ENCODE measurements at regions not wholly inside any gene's neighbourhood (a gene's known extent, or its start where the extent isn't known, plus 50 kb on each side); places are given as distances from the start of the nearest gene placed in this dataset.
"Not testable (repeated sequence)": the region's sequence is repeated elsewhere in the genome, so short reads cannot be mapped to it uniquely, and the experiment has no call there.

DNA sequence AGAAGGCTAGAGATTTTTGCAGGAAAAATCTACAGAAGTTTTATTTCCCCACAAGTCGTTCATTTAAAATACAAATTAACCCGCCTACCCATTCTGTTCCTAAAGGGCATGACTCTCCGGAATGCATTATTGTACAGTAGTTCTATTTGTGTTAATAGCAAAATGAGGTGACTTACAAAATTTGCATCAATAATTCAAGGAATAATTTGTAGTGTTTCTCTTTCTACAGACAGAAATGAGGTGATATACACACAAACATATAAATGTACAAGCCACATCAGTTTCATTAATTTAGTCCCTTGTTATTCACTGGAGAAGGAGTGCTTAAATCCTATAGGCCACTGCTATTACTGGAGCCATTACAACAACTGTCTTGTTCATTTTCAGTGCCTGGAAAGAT is 501.3 kb upstream of the DIAPH2 start:
- FAIRE-seq (no peak), DNase-seq (ENCODE audit: insufficient read length, low spot score) (no peak)
- no peak for TF ChIP-seq POLR2A (IDR thresholded peaks at IDR 0.05; ENCODE audit: low read depth, low read length)

DNA sequence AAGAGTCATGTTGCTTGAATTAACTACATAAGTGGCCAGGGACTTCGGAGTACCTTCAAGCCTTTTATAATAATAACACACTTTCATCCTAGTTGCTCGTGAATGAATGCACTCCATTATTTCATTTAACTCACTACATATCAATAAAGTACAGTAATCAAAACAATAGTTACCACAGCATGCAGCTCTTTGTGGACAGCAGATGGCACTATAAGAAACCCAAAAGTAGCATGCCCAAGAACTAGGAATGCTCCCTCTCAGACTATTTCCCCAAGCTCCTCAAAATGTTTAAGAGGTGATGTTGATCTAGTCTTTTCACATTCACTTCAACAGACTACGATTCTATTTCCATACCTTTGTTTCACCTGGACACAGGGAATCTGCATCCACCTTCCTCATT is 500.8 kb upstream of the DIAPH2 start:
- FAIRE-seq (no peak), DNase-seq (ENCODE audit: insufficient read length, low spot score) (no peak)
- TF ChIP-seq POLR2A (IDR thresholded peaks at IDR 0.05; ENCODE audit: low read depth, low read length): no peak

DNA sequence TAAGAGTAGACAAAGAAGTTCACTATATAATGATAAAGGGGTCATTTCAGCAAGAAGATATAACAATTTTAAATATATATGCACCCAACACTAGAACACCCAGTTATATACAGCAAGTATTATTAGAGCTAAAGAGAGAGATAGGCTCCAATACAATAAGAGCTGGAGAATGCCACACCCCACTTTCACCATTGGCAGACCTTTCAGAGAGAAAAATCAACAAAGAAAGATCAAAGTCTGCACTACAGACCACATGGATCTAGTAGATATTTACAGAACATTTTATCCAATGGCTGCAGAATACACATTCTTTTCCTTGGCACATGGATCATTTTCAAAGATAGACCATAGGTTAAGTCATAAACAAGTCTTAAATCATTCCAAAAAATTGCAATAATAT is 479.7 kb upstream of the DIAPH2 start:
- FAIRE-seq (no peak), DNase-seq (ENCODE audit: insufficient read length, low spot score) (no peak)
- TF ChIP-seq POLR2A (IDR thresholded peaks at IDR 0.05; ENCODE audit: low read depth, low read length): no peak

DNA sequence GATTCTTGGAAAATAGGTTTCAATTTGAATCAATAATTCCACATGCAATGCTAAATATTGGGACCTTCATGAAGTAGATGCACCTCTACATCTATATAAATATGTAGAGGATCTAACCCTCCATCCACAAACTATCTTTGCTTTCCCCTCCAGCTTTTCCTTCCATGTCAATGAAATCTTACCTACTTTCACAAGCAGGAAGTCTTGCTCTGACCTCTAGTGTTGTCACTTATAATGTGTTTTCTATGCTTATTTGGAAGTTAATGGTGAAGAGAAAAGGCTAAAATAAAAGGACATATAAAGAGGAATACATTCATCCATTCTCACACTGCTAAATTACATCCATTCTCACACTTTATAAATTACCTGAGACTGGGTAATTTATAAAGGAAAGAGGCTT is 472.7 kb upstream of the DIAPH2 start:
- DNase-seq (ENCODE audit: insufficient read length, low spot score) (no peak), FAIRE-seq (no peak)
- TF ChIP-seq POLR2A (IDR thresholded peaks at IDR 0.05; ENCODE audit: low read depth, low read length): no peak

DNA sequence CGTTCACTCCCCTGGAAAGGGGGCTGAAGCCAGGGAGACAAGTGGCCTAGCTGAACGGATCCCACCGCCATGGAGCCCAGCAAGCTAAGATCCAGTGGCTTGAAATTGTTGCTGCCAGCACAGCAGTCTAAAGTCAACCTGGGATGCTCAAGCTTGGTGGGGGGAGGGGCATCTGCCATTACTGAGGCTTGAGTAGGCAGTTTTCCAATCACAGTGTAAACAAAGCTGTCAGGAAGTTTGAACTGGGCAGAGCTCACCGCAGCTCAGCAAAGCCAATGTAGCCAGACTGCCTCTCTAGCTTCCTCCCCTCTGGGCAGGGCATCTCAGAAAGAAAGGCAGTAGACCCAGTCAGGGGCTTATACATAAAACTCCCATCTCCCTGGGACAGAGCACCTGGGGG is 470.0 kb upstream of the DIAPH2 start:
- DNase-seq (ENCODE audit: insufficient read length, low spot score); FAIRE-seq: not testable (repeated sequence)

DNA sequence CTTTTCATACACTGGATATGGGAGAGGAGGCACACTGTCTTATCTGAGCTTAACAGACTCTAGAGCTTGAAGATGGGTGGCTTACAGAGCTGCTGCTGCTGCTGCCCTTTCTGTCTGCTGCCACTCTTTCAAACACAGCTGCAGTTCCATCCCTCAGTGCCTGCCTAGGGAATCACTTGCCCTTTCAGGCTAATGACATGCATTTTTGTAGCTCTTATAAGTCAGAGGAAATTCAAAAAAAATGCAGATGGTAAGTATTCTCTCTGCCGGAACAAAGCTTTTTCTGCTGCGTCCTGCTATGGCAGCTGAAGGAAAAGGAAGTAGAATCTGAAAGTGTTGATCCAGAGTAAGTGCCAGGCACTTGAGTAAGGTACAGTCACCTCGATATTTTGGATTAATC is 460.4 kb upstream of the DIAPH2 start:
- FAIRE-seq: no peak
- TF ChIP-seq POLR2A (IDR thresholded peaks at IDR 0.05; ENCODE audit: low read depth, low read length): no peak

DNA sequence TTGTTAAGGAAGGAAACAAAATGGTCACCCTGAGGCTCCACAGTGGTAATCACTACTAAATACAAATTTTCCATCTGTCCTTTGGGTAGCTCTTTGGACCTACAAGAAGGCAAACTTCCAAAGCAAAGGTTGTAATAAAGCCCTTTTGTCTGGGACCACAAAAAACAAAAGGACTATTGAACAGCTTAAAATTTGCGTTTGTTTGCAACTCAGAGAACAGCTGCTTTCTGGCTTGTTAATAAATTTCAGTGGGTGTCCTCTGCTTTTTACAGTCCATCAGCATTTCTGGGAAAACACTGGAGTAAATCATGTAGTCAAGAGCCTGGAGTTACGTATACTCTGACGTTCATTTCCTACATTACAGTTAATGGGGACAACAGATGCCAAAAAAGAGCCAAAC is 439.7 kb upstream of the DIAPH2 start:
- TF ChIP-seq POLR2A (IDR thresholded peaks at IDR 0.05; ENCODE audit: low read depth, low read length): no peak
- no peak for DNase-seq (ENCODE audit: insufficient read length, low spot score)
- FAIRE-seq: no peak

More for the DNA sequence above, 460.4 kb upstream of the DIAPH2 start:
- no peak for DNase-seq (ENCODE audit: insufficient read length, low spot score)

DNA sequence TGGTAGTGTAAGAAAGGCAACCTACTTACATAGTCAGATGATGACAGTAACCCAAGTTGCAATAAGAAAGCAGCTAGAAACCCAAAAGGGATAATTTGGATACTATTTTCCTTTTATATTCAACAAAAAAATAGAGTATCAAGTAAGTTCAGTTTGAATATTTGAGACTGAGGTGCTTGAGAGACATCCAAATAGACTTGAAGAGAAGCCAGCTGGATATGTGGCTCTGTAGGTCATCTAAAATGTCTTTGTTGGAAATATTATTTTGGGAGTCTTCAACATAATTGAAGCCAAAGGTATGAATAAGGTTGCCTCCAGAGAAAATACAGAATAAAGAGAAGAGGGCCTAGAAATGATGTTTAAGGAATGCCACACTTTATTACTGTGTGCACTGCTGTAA is 438.2 kb upstream of the DIAPH2 start:
- FAIRE-seq (no peak), DNase-seq (ENCODE audit: insufficient read length, low spot score) (no peak)
- TF ChIP-seq POLR2A (IDR thresholded peaks at IDR 0.05; ENCODE audit: low read depth, low read length): no peak

Measured in H54 (cell line).